GM12878 (cell line): ENCODE measurements at regions not wholly inside any gene's neighbourhood (a gene's known extent, or its start where the extent isn't known, plus 50 kb on each side); places are given as distances from the start of the nearest gene placed in this dataset.

ENCODE experiments used
- EP300 ChIP-seq, 2 experiments: fragments of 150-350 bp in 1 of 2; IDR thresholded peaks; 2 replicates each; pipeline ENCODE4 v1.6.1; 2011 to 2012; ENCODE audit warnings: low read depth in 2 of 2, low read length in 2 of 2, borderline replicate concordance in 1 of 2, improper control_type of control experiment in 1 of 2, inconsistent platforms in 1 of 2; ENCODE audit not compliant: control insufficient read depth in 1 of 2
- EZH2 ChIP-seq: IDR thresholded peaks from 2 replicates; pipeline ENCODE4 v1.6.1; 2012; ENCODE audit warnings: low read depth, mild to moderate bottlenecking, control low read depth, inconsistent platforms, low read length, borderline replicate concordance; ENCODE audit not compliant: control insufficient read depth
- LARP7 ChIP-seq: fragments of 450-650 bp; IDR thresholded peaks from 2 replicates; pipeline ENCODE4 v1.6.1; 2017; ENCODE audit warnings: mild to moderate bottlenecking
- RELA ChIP-seq: fragments of 450-650 bp; IDR thresholded peaks from 2 replicates; pipeline ENCODE4 v1.8.0; 2014; ENCODE audit warnings: borderline replicate concordance; ENCODE audit not compliant: partially characterized antibody
- SP1 ChIP-seq: IDR thresholded peaks from one replicate; pipeline ENCODE4 v1.6.1; 2011; ENCODE audit warnings: low read depth, low read length
- SPI1 ChIP-seq: IDR thresholded peaks from 2 replicates; pipeline ENCODE4 v1.6.1; 2011; ENCODE audit warnings: low read depth, mild to moderate bottlenecking, low read length, moderate library complexity, borderline replicate concordance; ENCODE audit not compliant: insufficient read depth
- SREBF2 ChIP-seq: IDR thresholded peaks from 2 replicates; pipeline ENCODE4 v1.6.1; 2012; ENCODE audit warnings: mild to moderate bottlenecking, low read length
- TAF1 ChIP-seq: IDR thresholded peaks from 2 replicates; pipeline ENCODE4 v1.6.1; 2011; ENCODE audit warnings: mild to moderate bottlenecking, low read depth, low read length, borderline replicate concordance
- TCF7 ChIP-seq: IDR thresholded peaks from 2 replicates; pipeline ENCODE4 v1.6.1; 2014; ENCODE audit warnings: antibody characterized with exemption, borderline replicate concordance
- ZNF274 ChIP-seq: IDR thresholded peaks from one replicate; pipeline ENCODE4 v1.8.0; 2011; ENCODE audit not compliant: insufficient read length, insufficient read depth
- TF ChIP-seq, protein P1 (sequence below), 3 experiments: IDR thresholded peaks in 2 of 3; conservative IDR thresholded peaks in 1 of 3; 2 replicates each; pipeline ENCODE4 v1.5.1; 2011; ENCODE audit warnings: low read depth in 3 of 3, low read length in 3 of 3, mild to moderate bottlenecking in 3 of 3, control low read depth in 2 of 3, moderate library complexity in 2 of 3, inconsistent platforms in 1 of 3, mixed read lengths in 1 of 3; ENCODE audit not compliant: control insufficient read depth in 2 of 3, insufficient read depth in 1 of 3; ENCODE audit errors: extremely low read depth in 1 of 3
- TF ChIP-seq, protein P2 (sequence below): IDR thresholded peaks from 2 replicates; pipeline ENCODE4 v1.6.1; 2011; ENCODE audit warnings: low read depth, mild to moderate bottlenecking, low read length, moderate library complexity, borderline replicate concordance; ENCODE audit errors: extremely low read depth
- TF ChIP-seq, protein P3 (sequence below): IDR thresholded peaks from 2 replicates; pipeline ENCODE4 v1.6.1; 2011; ENCODE audit warnings: low read depth, low read length, improper control_type of control experiment, borderline replicate concordance
- TF ChIP-seq, protein P4 (sequence below): fragments of 150-350 bp; IDR thresholded peaks from 2 replicates; pipeline ENCODE4 v1.6.1; 2016; ENCODE audit warnings: low read depth, low read length

DNA sequence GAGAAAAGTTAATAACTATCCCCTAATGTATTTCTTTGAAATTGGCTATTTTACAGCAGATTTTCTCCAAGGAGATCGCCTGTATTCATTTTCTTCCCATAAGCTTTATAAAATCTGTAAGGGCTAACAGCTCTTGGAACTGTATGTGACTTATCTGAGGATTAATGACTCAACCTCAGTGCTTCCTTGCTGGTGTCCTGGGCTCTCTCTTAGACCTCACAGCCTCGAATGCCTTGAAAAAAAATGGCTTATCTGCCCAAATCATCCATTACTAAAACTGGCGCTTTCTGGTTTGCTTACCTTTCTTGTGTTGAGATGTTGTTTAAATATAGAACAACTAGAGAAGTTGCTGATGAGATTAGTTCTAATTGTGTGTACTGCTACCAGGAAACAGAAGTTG, 713.6 kb downstream of the SLC4A3 start:
- TF ChIP-seq, protein P1, sequence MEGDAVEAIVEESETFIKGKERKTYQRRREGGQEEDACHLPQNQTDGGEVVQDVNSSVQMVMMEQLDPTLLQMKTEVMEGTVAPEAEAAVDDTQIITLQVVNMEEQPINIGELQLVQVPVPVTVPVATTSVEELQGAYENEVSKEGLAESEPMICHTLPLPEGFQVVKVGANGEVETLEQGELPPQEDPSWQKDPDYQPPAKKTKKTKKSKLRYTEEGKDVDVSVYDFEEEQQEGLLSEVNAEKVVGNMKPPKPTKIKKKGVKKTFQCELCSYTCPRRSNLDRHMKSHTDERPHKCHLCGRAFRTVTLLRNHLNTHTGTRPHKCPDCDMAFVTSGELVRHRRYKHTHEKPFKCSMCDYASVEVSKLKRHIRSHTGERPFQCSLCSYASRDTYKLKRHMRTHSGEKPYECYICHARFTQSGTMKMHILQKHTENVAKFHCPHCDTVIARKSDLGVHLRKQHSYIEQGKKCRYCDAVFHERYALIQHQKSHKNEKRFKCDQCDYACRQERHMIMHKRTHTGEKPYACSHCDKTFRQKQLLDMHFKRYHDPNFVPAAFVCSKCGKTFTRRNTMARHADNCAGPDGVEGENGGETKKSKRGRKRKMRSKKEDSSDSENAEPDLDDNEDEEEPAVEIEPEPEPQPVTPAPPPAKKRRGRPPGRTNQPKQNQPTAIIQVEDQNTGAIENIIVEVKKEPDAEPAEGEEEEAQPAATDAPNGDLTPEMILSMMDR (IDR thresholded peaks at IDR 0.05 in 2 of 3, conservative IDR thresholded peaks at IDR 0.05 in 1 of 3; ENCODE audit: control insufficient read depth in 2 of 3, extremely low read depth in 1 of 3, insufficient read depth in 1 of 3, low read depth in 3 of 3, low read length in 3 of 3) = no peak
- TF ChIP-seq EZH2 (no peak), EP300 (IDR thresholded peaks at IDR 0.05; ENCODE audit: borderline replicate concordance in 1 of 2, control insufficient read depth in 1 of 2, low read depth in 2 of 2, low read length in 2 of 2) (no peak), SPI1 (no peak), TAF1 (no peak), SP1 (no peak), LARP7 (no peak), SREBF2 (no peak), ZNF274 (no peak), TCF7 (no peak), RELA (no peak)
- TF ChIP-seq, protein P2, sequence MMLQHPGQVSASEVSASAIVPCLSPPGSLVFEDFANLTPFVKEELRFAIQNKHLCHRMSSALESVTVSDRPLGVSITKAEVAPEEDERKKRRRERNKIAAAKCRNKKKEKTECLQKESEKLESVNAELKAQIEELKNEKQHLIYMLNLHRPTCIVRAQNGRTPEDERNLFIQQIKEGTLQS = no peak
- TF ChIP-seq, protein P3, sequence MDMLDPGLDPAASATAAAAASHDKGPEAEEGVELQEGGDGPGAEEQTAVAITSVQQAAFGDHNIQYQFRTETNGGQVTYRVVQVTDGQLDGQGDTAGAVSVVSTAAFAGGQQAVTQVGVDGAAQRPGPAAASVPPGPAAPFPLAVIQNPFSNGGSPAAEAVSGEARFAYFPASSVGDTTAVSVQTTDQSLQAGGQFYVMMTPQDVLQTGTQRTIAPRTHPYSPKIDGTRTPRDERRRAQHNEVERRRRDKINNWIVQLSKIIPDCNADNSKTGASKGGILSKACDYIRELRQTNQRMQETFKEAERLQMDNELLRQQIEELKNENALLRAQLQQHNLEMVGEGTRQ = no peak
- TF ChIP-seq, protein P4, sequence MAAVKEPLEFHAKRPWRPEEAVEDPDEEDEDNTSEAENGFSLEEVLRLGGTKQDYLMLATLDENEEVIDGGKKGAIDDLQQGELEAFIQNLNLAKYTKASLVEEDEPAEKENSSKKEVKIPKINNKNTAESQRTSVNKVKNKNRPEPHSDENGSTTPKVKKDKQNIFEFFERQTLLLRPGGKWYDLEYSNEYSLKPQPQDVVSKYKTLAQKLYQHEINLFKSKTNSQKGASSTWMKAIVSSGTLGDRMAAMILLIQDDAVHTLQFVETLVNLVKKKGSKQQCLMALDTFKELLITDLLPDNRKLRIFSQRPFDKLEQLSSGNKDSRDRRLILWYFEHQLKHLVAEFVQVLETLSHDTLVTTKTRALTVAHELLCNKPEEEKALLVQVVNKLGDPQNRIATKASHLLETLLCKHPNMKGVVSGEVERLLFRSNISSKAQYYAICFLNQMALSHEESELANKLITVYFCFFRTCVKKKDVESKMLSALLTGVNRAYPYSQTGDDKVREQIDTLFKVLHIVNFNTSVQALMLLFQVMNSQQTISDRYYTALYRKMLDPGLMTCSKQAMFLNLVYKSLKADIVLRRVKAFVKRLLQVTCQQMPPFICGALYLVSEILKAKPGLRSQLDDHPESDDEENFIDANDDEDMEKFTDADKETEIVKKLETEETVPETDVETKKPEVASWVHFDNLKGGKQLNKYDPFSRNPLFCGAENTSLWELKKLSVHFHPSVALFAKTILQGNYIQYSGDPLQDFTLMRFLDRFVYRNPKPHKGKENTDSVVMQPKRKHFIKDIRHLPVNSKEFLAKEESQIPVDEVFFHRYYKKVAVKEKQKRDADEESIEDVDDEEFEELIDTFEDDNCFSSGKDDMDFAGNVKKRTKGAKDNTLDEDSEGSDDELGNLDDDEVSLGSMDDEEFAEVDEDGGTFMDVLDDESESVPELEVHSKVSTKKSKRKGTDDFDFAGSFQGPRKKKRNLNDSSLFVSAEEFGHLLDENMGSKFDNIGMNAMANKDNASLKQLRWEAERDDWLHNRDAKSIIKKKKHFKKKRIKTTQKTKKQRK = no peak
